DND-41 (cell line): ENCODE measurements at regions not wholly inside any gene's neighbourhood (a gene's known extent, or its start where the extent isn't known, plus 50 kb on each side); places are given as distances from the start of the nearest gene placed in this dataset.

Source experiments
- ATAC-seq: fragments of 200-7000 bp; cut with Tn5 transposase; 3 replicates; pipeline ENCODE4 v1.9.1; 2021; ENCODE audit warnings: low read depth; ENCODE audit not compliant: insufficient read depth
- DNase-seq: peaks from one replicate; pipeline ENCODE4 v3.0.0-alpha.2; 2020
- H2AFZ ChIP-seq: 2 replicates; pipeline ENCODE4 v1.6.0; 2012; ENCODE audit warnings: low read depth, low read length
- H3K27ac ChIP-seq: 2 replicates; pipeline ENCODE4 v1.5.1; 2012; ENCODE audit warnings: low read length, inconsistent platforms
- H3K27me3 ChIP-seq: fragments of 200-600 bp; sonication (generic); 2 replicates; pipeline ENCODE4 v1.6.0; 2012; ENCODE audit warnings: low read length, mild to moderate bottlenecking, inconsistent platforms; ENCODE audit not compliant: insufficient read depth, poor library complexity
- H3K36me3 ChIP-seq: 2 replicates; pipeline ENCODE4 v1.5.1; 2012; ENCODE audit warnings: low read length, inconsistent platforms; ENCODE audit not compliant: insufficient read depth
- H3K4me1 ChIP-seq: 2 replicates; pipeline ENCODE4 v1.5.1; 2012; ENCODE audit warnings: mild to moderate bottlenecking, low read length; ENCODE audit not compliant: insufficient read depth
- H3K4me2 ChIP-seq: 2 replicates; pipeline ENCODE4 v1.6.0; 2012; ENCODE audit warnings: mild to moderate bottlenecking, moderate library complexity, low read length, inconsistent platforms; ENCODE audit not compliant: insufficient read depth
- H3K4me3 ChIP-seq, 2 experiments: fragments of 200-600 bp in 1 of 2; shearing (Covaris generic) in 1 of 2; 2 replicates each; pipeline ENCODE4 v1.5.1; 2012 to 2016; ENCODE audit warnings: inconsistent platforms in 2 of 2, low read length in 2 of 2, mild to moderate bottlenecking in 2 of 2, low read depth in 1 of 2, moderate library complexity in 1 of 2
- H3K79me2 ChIP-seq: 2 replicates; pipeline ENCODE4 v1.6.0; 2012; ENCODE audit warnings: low read length, inconsistent platforms; ENCODE audit not compliant: insufficient read depth
- H3K9ac ChIP-seq: 2 replicates; pipeline ENCODE4 v1.6.0; 2012; ENCODE audit warnings: low read depth, mild to moderate bottlenecking, inconsistent platforms, low read length, moderate library complexity
- H3K9me3 ChIP-seq: 2 replicates; pipeline ENCODE4 v1.5.1; 2012; ENCODE audit warnings: low read length, moderate library complexity, mild to moderate bottlenecking, inconsistent platforms; ENCODE audit not compliant: insufficient read depth, severe bottlenecking
- H4K20me1 ChIP-seq: 2 replicates; pipeline ENCODE4 v1.6.0; 2012; ENCODE audit warnings: low read length; ENCODE audit not compliant: insufficient read depth
- CTCF ChIP-seq: IDR thresholded peaks from 2 replicates; pipeline ENCODE4 v1.5.1; 2012; ENCODE audit warnings: borderline replicate concordance, low read length, moderate library complexity, mild to moderate bottlenecking; ENCODE audit not compliant: poor library complexity, severe bottlenecking; ENCODE audit errors: extremely low read depth
- EZH2 ChIP-seq: IDR thresholded peaks from 3 replicates; pipeline ENCODE4 v1.6.1; 2012; ENCODE audit warnings: borderline replicate concordance, low read depth, mild to moderate bottlenecking, moderate library complexity, low read length, inconsistent platforms; ENCODE audit not compliant: severe bottlenecking

DNA sequence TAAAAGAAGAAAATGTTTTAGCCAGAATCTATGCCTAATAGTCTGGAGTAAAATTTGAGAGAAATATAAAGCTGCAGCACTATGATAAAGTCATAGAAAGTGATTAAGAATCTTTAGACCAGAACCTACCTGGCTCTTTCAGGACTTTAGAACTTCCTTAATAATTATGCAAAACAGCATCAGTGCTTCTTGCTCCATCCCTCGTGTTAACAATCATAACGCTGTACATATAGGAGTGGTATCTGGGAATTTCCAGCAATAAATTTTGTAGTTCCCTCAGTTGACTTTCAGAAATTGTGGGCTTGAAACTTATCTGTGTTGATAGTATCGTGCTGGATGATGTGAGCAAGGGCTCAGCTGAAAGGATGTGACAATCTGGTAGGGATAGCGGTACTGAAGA, 102.1 kb upstream of the RASGEF1B start:
- H3K9me3 ChIP-seq, result no peaks in the 10 kb centered on the region
- H2AFZ ChIP-seq, result no peak overlapping the region
- DNase-seq (no peak), ATAC-seq (no peak)
- no peaks in the 10 kb centered on the region for H3K27me3 ChIP-seq
- H3K79me2 ChIP-seq, result no peaks in the 10 kb centered on the region
- no peak overlapping the region for H3K27ac ChIP-seq
- TF ChIP-seq EZH2, result no peak
- TF ChIP-seq CTCF, result no peak
- H3K4me3 ChIP-seq, result no peak overlapping the region
- H4K20me1 ChIP-seq, result no peaks in the 10 kb centered on the region
- H3K4me1 ChIP-seq, result no peaks in the 10 kb centered on the region
- H3K36me3 ChIP-seq, result no peaks in the 10 kb centered on the region
- H3K4me2 ChIP-seq, result no peak overlapping the region
- H3K9ac ChIP-seq, result no peak overlapping the region

DNA sequence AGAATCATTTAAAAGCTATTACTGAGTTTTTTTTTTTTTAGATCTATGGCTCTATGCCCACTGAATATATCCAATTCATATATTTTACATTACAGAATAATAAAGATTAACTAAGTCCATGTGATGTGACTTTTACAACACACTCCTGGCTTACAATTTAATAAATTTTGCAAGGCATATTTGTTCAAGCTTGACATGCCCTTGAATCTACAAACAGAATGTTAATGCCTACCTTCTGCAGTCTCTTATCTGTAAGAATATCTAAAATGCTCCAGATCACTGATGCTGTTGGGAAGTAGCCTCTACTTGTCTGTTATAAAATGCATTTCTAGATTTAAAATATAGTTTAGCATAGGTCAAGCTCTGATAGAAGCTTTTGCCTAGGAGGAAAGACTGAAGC, 100.7 kb upstream of the RASGEF1B start:
- Histone ChIP-seq H3K9me3 (no peaks in the 10 kb centered on the region), H3K9ac (no peak overlapping the region), H3K4me3 (no peak overlapping the region), H3K4me1 (no peaks in the 10 kb centered on the region), H3K36me3 (no peaks in the 10 kb centered on the region), H4K20me1 (no peaks in the 10 kb centered on the region), H3K27ac (no peak overlapping the region), H3K79me2 (no peaks in the 10 kb centered on the region), H3K4me2 (no peak overlapping the region), H2AFZ (no peak overlapping the region), H3K27me3 (no peaks in the 10 kb centered on the region)
- no peak for DNase-seq
- ATAC-seq, result no peak
- TF ChIP-seq EZH2, result no peak
- TF ChIP-seq CTCF, result no peak

GRCh38 chr4:81571105-81571504, 99.4 kb upstream of the RASGEF1B start:
- Histone ChIP-seq H3K4me2 (no peak overlapping the region), H3K9me3 (no peaks in the 10 kb centered on the region), H3K79me2 (no peaks in the 10 kb centered on the region), H2AFZ (no peak overlapping the region), H3K36me3 (no peaks in the 10 kb centered on the region), H3K9ac (no peak overlapping the region), H3K4me1 (no peaks in the 10 kb centered on the region), H4K20me1 (no peaks in the 10 kb centered on the region), H3K27ac (no peak overlapping the region), H3K4me3 (no peak overlapping the region), H3K27me3 (no peaks in the 10 kb centered on the region)
- TF ChIP-seq CTCF (no peak), EZH2 (no peak)
- ATAC-seq (no peak), DNase-seq (no peak)

DNA sequence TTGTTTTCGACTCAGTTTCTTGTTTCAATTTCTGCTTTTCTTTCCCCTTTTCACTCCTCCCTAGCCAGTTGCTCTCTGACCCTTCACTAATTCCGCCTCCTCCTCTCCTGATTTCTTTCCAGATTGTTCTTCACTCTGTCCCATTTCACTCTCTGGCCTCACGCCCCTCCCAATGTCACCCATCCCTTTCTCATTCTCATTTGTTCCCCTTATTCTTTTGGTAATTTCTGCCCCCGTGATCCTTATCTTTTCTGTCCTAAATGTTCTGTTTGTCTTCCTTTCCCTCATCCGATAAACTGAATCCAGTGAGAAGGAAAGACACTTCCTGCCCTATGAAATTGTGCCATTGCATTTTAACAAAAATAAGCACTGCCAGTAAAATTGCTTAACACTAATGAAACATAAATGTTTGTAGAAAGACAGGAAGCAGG, 94.5 kb upstream of the RASGEF1B start:
- peaks cover 8% of the 10 kb centered on the region; the same call in 1 of the 2 replicates for H3K4me1 ChIP-seq
- H3K9me3 ChIP-seq, result no peaks in the 10 kb centered on the region
- no peak overlapping the region for H3K9ac ChIP-seq
- ATAC-seq (no peak), DNase-seq (no peak)
- no peak overlapping the region for H3K4me2 ChIP-seq
- no peaks in the 10 kb centered on the region for H3K27me3 ChIP-seq
- no peak overlapping the region for H2AFZ ChIP-seq
- no peaks in the 10 kb centered on the region for H4K20me1 ChIP-seq
- no peak overlapping the region for H3K4me3 ChIP-seq
- H3K79me2 ChIP-seq, result no peaks in the 10 kb centered on the region
- TF ChIP-seq EZH2 (no peak), CTCF (no peak)
- H3K36me3 ChIP-seq, result no peaks in the 10 kb centered on the region
- H3K27ac ChIP-seq, result no peak overlapping the region
